ENCODE measurements at regions not wholly inside any gene's neighbourhood (a gene's known extent, or its start where the extent isn't known, plus 50 kb on each side); places are given as distances from the start of the nearest gene placed in this dataset.

- no peak for DNase-seq
These were observed 1713.2 kb upstream of the SLC10A2 start for GRCh38 chr13:104779311-104779993.

DNA sequence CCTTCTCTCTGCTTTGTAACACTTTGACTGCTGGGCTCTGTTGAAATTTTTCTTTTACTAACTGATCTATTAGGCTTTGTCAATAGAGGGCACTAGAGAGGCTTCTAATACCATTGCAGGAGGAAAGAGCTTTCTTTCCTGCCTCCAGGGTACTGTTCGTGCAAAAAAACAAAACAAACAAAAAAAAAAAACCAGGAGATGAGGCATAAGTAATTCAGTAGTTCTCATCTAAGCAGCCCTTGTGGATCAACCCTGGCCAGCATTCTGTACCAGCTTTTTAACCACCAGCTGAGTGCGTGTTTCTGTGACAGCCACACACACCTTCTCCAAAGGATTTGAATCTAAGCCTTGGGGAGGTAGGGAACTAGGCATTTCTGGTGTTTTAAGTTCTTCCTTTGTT lies 1707.6 kb upstream of the SLC10A2 start:
- DNase-seq, result no peak

DNA sequence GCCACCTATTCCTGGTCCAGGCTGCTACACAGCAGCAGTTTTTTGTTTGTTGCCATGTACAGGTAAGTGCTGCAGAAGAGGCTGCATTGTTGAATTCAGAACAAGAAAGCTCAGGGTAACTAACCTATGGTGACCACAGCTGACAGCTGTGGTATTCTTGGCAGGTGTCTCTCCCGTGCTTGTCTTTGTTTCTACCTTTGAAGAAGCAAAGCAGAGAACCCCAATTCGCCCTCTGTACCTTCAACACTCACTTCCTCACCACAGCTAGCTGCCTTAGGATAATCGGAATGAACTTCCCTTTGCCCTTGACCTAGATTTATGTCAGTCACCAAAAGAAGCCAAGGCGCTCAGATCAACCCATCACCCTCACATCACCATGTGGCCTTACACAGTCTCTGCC lies 1703.3 kb upstream of the SLC10A2 start:
- DNase-seq, result no peak

- no peak for DNase-seq
These were observed 1700.1 kb upstream of the SLC10A2 start for GRCh38 chr13:104766319-104766718.

DNA sequence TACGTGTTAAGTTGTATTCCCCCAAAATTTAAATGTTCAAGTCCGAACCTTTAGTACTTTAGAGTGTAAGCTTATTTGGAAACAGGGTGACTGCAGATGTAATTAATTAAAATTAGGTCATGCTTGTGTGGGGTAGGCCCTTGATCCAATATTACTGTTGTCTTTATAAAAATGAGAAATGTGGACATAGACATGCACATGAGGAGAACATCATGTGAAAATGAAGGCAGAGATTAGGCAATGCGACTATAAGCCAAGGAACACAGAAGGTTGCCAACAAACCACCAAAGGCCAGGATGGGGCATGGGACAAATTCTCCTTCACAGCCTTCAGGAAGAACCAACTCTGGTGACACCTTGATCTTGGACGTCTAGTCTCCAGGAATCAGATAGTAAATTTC lies 1698.4 kb upstream of the SLC10A2 start:
- DNase-seq, result no peak

GRCh38 chr13:104759069-104759468 lies 1692.9 kb upstream of the SLC10A2 start:
- no peak for DNase-seq

- no peak for DNase-seq
These were observed 1691.5 kb upstream of the SLC10A2 start for GRCh38 chr13:104757712-104758111.

DNA sequence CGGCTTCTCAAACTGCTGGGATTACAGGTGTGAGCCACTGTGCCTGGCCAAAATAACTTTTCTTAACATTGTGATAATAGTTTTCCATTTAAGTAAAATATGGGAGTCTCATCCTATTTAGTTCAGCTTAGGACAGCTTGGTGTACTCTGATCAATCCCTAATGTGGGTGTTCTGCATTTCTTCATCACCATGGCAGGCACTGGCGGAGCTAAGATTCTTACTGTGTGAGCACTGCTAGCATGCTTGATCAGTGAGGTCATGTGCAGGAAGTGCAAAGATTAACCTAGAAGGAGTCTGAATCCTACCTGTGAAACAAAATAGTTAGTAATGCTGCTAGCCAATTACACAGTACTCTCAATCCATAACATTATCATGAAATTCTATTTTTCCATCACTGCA lies 1684.2 kb upstream of the SLC10A2 start:
- DNase-seq, result no peak

- no peak for DNase-seq
These were observed 1674.5 kb upstream of the SLC10A2 start for GRCh38 chr13:104740641-104741222.

DNA sequence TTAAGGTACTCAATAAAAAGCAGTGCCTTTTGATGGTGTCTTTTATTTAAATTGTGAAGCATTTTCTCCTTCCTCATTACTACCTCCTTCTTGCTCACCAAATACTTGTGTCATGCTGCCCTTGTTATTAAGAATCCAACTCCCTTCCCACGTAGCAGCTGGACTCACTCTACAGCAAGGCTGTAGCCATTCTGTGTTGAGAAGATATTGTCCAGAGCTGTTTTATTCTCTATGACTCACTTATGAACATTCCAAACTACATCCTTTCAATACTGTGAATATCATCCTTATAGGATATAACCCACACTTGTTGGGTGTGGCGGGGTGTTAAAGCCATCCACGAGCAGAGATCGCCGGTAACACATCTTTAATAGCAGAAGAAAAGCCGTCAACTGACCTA lies 1671.5 kb upstream of the SLC10A2 start:
- no peak for DNase-seq

- DNase-seq, result no peak
These were observed 1667.2 kb upstream of the SLC10A2 start for GRCh38 chr13:104733427-104733826.

DNA sequence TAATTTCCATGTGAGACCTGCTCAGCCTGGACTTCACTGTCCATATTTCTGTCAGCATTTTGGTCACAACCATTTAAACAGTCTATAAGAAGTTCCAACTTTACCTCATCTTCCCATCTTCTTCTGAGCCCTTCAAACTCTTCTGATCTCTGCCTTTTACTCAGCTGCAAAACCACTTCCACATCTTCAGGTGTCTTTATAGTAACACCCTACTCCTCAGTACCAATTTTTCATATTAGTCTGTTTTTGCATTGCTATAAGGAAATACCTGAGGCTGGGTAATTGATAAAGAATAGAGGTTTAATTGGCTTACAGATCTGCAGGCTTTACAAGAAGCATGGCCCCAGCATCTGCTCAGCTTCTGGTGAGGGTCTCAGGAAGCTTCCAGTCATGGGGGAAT lies 1648.9 kb upstream of the SLC10A2 start:
- no peak for DNase-seq

DNA sequence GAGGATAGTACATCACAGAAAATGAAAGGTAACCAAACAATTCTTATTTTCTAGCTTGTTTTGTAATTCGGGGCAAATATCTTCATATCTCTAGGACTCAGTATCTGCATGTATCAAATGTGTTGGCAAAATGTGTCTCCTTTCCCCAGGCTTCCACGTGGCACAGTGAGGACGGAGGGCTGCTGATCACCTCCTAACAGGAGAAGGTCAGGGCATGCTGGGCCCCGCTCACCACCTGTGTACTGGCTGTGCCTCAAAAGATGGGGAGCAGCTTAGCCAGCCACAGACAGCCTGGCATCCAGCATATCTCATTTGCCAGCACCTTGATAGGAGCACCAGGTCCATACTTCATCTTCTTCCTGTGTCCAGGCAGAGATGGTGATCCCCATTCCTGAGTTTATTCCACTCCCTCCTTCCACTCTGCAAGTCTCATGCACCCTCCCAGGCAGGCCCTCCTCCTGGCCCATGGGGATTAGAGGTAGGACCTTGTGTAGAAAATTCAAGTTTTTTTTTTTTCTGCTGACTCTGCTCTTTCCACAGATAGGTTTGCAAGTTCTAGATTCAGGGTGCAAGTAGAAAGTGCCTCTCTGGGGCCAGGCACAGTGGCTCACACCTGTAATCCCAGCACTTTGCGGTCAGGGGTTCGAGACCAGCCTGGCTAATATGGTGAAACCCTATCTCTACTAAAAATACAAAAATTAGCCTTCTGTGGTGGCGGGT lies 1639.0 kb upstream of the SLC10A2 start:
- DNase-seq, result no peak

DNA sequence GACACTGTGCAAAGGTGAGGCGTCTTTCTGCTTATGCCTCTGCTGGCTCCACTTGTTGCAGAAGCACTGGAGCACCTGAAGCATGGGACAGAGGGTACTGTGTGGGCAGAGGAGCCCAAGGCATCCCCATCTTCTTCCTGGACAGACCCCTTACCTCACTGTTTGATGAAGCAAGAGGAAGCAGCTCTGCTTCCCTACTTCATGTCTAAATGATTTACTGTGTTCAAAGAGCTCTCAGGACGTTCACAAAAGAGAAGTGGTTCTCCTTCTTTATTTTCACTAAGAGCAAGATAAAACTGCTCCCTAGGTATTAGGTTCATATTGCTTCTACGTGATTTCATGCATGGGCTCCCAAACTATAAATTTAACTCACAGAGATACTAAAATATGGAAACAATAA lies 1635.4 kb upstream of the SLC10A2 start:
- no peak for DNase-seq

DNA sequence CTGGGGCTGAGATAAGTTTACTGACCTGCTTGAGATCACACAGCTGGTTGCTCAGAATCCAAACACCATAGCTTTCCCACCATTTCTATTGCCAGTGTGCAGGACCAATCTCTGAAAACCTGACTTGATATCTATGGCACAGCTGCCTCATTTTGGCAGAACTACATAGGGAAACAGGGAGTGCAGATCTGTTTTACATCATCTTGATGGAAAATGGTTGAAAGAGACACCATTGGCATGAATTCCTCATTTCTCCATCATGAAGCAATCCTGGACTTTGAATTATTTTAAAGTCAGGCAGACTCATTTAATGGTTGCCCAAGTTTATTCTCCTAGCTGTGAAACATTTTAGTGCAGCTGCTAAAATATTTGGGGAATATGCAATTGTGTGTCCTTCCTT lies 1628.2 kb upstream of the SLC10A2 start:
- DNase-seq, result no peak

DNA sequence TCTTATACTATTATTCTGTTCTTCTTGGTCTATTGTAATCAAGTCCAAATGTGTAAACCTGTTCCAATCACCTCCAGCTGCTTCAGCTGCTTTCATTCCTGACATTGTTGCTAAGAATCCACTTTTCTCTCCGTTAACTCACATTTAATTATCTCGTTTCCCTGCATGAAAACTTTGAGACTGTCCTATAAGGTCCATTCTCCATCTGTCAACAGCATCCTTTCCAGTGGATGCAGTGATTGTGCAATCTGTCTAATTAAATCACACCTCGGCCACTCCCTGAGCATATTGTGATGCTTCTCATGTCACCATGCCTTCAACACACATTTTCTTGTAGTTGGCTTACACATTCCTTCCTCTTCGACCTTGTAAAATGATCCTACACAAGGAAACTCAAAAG lies 1626.9 kb upstream of the SLC10A2 start:
- no peak for DNase-seq

- DNase-seq, result no peak
These were observed 1625.7 kb upstream of the SLC10A2 start for GRCh38 chr13:104691767-104692467.

DNA sequence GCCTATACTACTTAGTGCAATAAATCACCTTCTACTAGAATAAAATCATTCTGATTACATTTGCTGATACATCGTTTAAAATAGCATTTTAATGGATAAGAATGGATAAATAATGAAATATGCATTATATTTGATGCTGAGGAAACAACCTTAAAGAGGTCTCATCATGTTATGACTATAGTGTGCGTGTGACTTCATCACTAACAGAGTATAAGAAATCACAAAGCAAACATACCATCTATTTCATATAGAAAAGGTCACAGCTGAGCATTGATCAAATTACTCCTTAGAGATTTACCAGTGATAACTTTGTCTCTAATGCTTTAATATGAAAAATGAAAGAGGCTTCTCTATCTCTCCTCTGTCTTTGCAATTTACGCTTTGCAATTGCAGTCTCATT lies 1620.3 kb upstream of the SLC10A2 start:
- DNase-seq, result no peak

GRCh38 chr13:104683789-104684188 lies 1617.6 kb upstream of the SLC10A2 start:
- DNase-seq, result no peak

DNA sequence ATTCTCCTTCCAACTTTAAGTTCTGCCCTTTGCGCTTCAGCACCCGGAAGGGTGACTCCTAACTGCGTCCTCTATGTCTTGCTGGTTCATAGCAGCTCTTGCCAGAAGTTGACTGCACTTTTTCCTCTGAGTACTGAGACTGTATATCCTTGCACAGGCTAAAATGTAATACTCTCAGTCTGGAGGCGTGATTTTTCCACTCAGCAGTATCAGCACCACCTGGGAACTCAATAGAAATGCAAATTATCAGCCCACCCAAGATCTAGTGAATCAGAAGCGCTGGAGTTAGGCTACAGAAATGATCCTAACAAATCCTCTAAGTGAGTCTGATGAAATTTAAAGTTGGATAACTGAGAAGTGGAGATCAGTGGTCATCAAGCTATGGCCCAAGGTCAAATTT lies 1611.9 kb upstream of the SLC10A2 start:
- no peak for DNase-seq

GRCh38 chr13:104671901-104672300 lies 1605.7 kb upstream of the SLC10A2 start:
- DNase-seq, result no peak

DNA sequence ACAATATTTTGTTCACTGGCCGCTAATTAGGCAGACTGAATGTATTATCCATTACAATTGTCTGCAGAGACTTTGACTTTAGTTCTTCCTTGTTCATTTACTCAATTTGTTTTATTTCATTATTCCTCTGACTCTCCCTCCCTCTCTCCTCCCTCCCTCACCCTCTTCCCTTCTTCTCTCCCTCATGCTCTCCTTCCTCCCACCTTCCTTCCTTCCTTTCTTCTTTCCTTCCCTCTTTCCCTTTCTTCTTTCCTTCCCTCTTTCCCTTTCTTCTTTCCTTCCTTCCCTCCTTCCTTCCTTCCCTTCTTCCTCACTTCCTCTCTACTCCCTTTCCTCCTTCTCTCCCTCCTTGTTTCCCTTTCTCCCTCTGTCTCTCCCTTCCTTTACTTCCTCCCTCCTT lies 1591.0 kb upstream of the SLC10A2 start:
- DNase-seq, result no peak

DNA sequence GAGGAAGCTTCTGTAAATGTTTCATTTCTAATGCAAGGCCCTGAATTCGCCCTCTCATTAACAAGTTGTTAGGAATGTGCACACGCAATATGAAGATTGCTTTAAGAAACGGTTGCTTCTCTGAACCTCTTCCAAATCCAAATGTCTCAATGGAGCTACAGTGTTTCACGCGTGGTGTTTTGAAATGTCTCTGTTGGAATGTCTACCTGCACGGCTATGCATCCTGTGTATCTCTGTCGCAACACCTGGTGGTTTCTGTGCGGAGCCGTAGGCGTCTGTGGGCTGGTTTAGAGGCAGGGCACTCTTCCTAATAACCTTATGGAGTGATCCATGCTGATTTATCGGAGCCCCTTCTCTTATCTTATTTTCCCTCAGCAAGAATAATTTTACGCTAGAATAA lies 1584.2 kb upstream of the SLC10A2 start:
- DNase-seq, result no peak

DNA sequence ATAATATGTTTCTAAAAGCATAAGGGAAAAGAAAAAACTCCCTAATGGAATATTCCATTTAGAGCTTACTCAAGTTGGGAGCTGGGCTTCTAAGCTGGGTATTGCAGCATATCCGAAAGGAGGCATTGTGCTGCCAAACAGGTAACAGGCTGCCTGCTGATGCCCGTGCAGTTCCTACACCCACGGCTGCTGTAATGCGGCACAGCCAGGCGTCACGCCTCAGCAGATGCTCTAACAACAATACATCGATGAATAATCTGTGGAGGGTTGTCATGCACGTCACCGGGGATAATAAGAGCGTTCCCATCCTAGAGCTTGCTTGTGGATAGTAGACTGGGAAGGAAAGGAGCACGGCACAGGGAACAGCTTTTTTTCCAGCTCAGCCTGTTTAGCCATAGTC lies 1582.1 kb upstream of the SLC10A2 start:
- no peak for DNase-seq
